Epithelial cell of esophagus (primary cell): ENCODE measurements at regions not wholly inside any gene's neighbourhood (a gene's known extent, or its start where the extent isn't known, plus 50 kb on each side); places are given as distances from the start of the nearest gene placed in this dataset.

ENCODE experiments used
- DNase-seq: peaks from one replicate; pipeline ENCODE4 v3.0.0; 2010; ENCODE audit warnings: low read depth
- H3K4me3 ChIP-seq: 2 replicates; pipeline ENCODE4 v1.5.1; 2011; ENCODE audit warnings: mild to moderate bottlenecking, low read length, control low read depth
- TF ChIP-seq, protein P1 (sequence below): IDR thresholded peaks from 2 replicates; pipeline ENCODE4 v1.5.1; 2011; ENCODE audit warnings: low read depth, mild to moderate bottlenecking, low read length, control low read depth, inconsistent platforms; ENCODE audit not compliant: insufficient read depth; ENCODE audit errors: missing control alignments

DNA sequence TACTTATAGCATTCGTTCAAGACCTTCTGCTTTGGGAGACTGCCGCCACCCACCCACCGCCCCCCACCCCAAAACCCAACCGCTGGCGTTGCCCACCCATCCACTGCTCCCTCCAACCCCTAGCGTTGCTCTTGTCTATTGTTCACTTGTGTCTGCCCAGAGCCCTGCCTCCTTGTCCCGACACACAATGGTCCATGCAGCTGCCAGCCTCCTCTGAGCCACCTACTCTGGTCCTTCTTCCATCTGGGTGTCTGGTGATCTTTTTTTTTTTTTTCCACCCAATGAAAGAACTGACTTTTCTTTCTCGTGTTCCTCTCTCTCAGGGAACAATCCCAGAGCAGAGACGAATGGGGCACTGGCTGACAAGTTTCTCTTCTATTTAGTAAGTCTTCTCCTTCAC is 256.0 kb upstream of the SESN3 start:
- no peak overlapping the region for H3K4me3 ChIP-seq
- TF ChIP-seq, protein P1, sequence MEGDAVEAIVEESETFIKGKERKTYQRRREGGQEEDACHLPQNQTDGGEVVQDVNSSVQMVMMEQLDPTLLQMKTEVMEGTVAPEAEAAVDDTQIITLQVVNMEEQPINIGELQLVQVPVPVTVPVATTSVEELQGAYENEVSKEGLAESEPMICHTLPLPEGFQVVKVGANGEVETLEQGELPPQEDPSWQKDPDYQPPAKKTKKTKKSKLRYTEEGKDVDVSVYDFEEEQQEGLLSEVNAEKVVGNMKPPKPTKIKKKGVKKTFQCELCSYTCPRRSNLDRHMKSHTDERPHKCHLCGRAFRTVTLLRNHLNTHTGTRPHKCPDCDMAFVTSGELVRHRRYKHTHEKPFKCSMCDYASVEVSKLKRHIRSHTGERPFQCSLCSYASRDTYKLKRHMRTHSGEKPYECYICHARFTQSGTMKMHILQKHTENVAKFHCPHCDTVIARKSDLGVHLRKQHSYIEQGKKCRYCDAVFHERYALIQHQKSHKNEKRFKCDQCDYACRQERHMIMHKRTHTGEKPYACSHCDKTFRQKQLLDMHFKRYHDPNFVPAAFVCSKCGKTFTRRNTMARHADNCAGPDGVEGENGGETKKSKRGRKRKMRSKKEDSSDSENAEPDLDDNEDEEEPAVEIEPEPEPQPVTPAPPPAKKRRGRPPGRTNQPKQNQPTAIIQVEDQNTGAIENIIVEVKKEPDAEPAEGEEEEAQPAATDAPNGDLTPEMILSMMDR = no peak
- DNase-seq = no peak

DNA sequence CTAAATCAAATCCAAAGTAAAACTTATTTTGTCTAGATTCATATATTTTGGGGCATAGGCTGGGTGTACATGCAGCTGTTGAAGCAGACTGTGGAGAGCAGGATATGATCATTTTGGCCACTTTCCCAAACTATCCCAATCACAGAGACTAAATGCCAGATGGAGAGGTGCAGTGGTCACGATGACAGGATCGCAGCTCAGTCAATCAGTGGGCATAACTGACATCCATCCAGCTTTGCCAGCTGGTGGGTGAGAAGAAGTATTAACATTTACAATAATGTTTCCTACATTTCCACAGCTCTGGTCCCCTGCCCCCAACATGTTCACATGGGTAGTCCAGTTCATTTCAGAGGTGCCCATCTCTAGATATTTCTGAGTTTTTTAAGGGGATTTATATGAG is 255.5 kb upstream of the SESN3 start:
- DNase-seq = no peak
- TF ChIP-seq, protein P1 = no peak
- H3K4me3 ChIP-seq = no peak overlapping the region

DNA sequence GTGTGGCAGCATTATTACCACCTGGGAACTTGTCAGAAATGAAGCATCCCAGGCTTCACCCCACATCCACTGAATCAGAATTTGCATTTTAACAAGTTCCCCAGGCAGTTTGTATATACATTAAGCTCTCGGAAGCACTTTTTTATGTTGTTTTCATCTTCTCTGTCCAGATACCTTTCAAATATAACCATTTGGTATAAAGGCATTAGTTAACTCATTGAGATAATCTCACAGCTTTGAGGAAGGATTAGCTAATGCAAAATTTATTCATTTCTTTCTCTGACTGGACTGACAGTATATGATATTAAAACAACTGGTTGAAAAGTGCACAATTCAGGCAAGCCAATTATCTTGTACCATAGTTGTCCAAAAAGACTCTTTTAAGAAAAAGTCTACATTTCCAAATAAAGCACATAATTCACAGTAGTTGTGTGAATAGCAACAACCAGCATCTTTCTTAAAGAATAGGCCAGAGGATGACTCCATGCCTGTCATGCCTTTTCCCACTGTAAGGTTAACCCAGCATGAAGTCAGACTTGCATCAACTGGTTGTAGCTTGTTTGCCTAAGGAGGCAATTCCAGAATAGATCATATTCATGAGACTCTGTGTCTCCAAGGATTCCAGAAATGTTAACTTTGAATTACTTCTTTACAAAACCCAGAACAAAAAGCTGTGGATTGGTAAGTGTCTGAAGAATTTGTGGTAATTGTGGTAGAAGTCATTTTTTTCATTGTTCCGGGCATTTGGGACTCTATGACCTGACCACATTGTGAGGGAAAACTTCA is 254.3 kb upstream of the SESN3 start:
- TF ChIP-seq, protein P1 = no peak
- peak; percentile 96 for DNase-seq
- H3K4me3 ChIP-seq = no peak overlapping the region

DNA sequence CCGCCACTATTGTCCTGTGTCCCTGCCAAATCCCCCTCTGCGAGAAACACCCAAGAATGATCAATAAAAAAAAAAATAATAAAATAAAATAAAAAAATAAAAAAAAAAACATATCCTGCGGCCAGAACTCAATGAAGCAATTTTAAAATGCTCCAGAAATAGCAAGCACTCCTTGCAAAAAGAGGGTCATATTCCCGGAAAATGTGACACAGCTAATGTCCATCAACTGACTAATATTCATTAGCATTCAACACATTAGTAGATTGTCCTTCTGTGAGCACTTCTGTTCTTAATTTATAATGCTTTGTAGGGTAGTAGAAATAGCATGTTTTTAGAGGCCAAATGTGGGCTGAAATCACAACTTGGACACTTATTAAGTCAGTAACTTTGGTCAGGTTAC is 252.3 kb upstream of the SESN3 start:
- DNase-seq = no peak
- TF ChIP-seq, protein P1 = no peak
- H3K4me3 ChIP-seq = no peak overlapping the region

DNA sequence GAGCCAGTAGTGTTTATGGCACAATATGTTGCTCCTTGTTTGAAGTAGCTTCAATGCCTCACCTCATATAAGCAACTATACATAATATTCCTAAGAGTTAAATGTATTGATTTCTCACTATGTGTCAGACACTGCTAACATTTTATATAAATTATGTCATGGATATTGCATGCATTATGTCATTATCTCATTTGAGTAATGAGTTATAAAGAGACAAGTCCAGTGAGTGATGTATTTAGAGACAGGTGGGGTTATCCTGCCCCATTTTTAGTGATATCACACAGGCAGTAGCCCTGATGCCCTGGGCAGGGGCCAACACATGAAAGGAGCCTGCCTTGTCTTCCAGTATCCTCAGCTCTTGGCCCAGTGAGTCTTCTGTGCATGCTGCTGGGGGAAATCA is 247.0 kb upstream of the SESN3 start:
- TF ChIP-seq, protein P1 = no peak
- DNase-seq = peak; percentile 58
- no peak overlapping the region for H3K4me3 ChIP-seq

DNA sequence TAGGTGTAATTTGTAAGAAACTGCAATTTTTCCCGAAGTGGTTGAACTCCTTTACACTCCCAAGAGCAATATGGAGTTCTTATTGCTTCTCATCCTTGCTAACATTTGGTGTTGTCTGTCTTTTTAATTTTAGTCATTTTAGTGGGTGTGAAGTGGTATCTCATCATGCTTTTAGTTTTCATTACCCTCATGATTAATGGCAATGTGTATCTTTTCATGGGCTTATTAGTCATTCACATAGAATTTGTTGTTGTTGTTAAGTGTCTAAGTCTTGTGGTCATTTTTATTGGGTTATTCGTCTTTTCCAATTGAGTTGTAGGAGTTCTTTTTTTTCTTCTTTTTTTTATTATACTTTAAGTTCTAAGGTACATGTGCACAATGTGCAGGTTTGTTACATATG is 238.3 kb upstream of the SESN3 start:
- DNase-seq = peak; percentile 37
- TF ChIP-seq, protein P1 = no peak
- no peak overlapping the region for H3K4me3 ChIP-seq

DNA sequence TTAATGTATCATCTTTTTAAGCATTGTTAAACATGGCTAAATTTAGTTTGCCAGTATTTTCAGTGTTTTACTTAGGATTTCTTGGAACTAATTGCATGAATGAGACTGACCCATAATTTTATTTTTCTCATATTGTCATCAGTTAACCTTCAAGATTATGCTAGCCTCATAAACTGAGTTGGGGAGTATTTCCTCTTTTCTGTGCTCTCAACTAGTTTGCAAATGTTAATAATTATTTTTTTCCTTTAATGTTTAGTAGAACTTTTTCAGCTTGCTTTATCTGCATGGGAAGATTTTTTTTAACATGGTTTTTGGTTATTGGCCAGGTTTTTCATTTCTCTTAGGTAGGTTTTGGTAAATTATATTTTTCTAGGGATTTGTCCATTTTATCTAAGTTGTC is 235.4 kb upstream of the SESN3 start:
- H3K4me3 ChIP-seq = no peak overlapping the region
- DNase-seq = no peak
- TF ChIP-seq, protein P1 = no peak
